ENCODE measurements at regions not wholly inside any gene's neighbourhood (a gene's known extent, or its start where the extent isn't known, plus 50 kb on each side); places are given as distances from the start of the nearest gene placed in this dataset.

DNA sequence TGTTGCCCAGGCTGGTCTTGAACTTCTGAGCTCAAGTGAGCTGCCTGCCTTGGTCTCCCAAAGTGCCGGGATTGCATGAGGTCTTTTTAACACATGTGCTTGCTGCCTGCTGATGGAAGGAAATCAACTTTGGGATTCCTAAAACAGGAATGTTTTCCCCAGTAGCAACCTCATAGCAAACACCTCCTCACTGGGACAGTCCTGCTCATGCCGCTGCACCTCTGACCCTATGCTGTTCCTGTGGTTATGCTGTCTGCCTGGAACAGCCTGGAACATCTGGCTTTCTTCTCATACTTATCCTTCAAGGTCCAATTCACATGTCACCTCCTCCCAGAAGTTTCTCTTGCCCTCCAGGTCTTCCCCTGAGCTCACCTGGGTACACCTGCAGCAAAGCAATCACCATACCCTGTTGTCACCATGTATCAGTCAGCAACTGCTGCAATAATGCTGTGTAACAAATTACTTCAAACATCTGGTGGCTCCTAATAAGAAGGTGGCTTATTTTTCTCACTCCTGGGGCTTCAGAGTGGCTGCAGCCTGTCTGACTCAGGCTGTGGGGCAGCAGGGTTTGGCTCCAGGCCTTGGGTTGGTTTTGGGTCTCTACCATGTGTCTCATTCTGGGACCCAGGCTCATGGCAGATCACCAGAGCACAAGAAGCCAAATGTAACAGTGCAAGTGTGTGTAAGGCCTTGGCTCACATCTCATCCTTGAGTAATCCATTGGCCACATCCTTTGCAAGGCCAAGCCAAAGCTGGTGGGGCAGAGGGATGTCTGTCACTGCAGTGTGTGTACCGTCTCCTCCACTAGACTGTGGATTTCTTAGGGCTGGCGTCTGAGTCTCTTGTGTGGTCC lies 59.4 kb upstream of the SORCS2 start:
- TF ChIP-seq, protein P1, sequence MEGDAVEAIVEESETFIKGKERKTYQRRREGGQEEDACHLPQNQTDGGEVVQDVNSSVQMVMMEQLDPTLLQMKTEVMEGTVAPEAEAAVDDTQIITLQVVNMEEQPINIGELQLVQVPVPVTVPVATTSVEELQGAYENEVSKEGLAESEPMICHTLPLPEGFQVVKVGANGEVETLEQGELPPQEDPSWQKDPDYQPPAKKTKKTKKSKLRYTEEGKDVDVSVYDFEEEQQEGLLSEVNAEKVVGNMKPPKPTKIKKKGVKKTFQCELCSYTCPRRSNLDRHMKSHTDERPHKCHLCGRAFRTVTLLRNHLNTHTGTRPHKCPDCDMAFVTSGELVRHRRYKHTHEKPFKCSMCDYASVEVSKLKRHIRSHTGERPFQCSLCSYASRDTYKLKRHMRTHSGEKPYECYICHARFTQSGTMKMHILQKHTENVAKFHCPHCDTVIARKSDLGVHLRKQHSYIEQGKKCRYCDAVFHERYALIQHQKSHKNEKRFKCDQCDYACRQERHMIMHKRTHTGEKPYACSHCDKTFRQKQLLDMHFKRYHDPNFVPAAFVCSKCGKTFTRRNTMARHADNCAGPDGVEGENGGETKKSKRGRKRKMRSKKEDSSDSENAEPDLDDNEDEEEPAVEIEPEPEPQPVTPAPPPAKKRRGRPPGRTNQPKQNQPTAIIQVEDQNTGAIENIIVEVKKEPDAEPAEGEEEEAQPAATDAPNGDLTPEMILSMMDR (IDR thresholded peaks at IDR 0.05), result no peak
- TF ChIP-seq POLR2A (IDR thresholded peaks at IDR 0.05), result no peak
- no peak for TF ChIP-seq EP300 (IDR thresholded peaks at IDR 0.05)
